Hepatocyte (in vitro differentiated cells): ENCODE measurements at regions not wholly inside any gene's neighbourhood (a gene's known extent, or its start where the extent isn't known, plus 50 kb on each side); places are given as distances from the start of the nearest gene placed in this dataset.

Source experiments
- EZH2 ChIP-seq: fragments of 200-600 bp; sonication (generic); IDR thresholded peaks from 2 replicates; pipeline ENCODE4 v1.6.1; 2016; ENCODE audit warnings: antibody characterized with exemption, mild to moderate bottlenecking, borderline replicate concordance
- EZH2phosphoT487 ChIP-seq: fragments of 200-600 bp; sonication (generic); IDR thresholded peaks from one replicate; pipeline ENCODE4 v1.6.1; 2018; ENCODE audit warnings: antibody characterized with exemption, mild to moderate bottlenecking, low read depth, moderate library complexity; ENCODE audit not compliant: unreplicated experiment, severe bottlenecking
- TF ChIP-seq, protein P1 (sequence below): fragments of 200-600 bp; sonication (generic); IDR thresholded peaks from 2 replicates; pipeline ENCODE4 v1.5.1; 2016; ENCODE audit warnings: antibody characterized with exemption, mild to moderate bottlenecking; ENCODE audit not compliant: poor library complexity

DNA sequence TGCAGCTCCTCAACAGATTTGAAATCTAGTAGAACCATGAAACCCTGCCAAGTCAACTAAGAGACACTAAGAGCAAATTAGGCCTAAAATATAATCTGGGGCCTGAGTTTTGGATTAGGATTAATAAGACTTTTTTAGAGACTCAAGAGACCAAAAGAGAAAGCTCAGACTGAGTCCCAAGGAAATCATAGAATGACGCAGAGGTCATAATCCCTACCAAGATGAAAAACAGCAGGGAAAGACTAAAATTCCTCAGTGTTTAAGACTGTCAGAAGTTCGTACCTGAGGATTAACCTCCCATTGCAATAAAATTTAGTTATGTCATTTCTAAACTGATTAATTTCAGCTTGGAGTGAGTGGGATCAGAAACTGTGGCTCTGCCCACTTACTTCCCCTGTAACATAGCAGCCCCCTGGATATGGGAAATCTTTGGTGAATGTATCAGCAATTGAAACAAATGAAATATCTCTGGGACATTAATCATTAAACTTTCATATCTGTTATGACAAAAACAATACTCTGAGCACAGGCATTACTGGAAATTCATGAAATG, 200.3 kb downstream of the EDN1 start:
- TF ChIP-seq, protein P1, sequence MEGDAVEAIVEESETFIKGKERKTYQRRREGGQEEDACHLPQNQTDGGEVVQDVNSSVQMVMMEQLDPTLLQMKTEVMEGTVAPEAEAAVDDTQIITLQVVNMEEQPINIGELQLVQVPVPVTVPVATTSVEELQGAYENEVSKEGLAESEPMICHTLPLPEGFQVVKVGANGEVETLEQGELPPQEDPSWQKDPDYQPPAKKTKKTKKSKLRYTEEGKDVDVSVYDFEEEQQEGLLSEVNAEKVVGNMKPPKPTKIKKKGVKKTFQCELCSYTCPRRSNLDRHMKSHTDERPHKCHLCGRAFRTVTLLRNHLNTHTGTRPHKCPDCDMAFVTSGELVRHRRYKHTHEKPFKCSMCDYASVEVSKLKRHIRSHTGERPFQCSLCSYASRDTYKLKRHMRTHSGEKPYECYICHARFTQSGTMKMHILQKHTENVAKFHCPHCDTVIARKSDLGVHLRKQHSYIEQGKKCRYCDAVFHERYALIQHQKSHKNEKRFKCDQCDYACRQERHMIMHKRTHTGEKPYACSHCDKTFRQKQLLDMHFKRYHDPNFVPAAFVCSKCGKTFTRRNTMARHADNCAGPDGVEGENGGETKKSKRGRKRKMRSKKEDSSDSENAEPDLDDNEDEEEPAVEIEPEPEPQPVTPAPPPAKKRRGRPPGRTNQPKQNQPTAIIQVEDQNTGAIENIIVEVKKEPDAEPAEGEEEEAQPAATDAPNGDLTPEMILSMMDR: no peak
- TF ChIP-seq EZH2phosphoT487 (no peak), EZH2 (no peak)
